WTC11 (cell line): ENCODE measurements at regions not wholly inside any gene's neighbourhood (a gene's known extent, or its start where the extent isn't known, plus 50 kb on each side); places are given as distances from the start of the nearest gene placed in this dataset.

Source experiments
- ATF3 ChIP-seq: sonication (generic); formaldehyde crosslinking; conservative IDR thresholded peaks from 2 replicates; pipeline ENCODE4 v1.8.1; 2022; ENCODE audit warnings: mild to moderate bottlenecking, missing genetic modification reagents
- CTCF ChIP-seq: fragments of 200-600 bp; IDR thresholded peaks from 2 replicates; pipeline ENCODE4 v1.8.0; 2022; ENCODE audit warnings: antibody characterized with exemption
- GABPB1 ChIP-seq: sonication (generic); formaldehyde crosslinking; IDR thresholded peaks from 2 replicates; pipeline ENCODE4 v1.8.1; 2023; ENCODE audit warnings: mild to moderate bottlenecking, missing genetic modification reagents
- NFATC4 ChIP-seq: fragments of 250-450 bp; sonication (Bioruptor Pico); IDR thresholded peaks from 2 replicates; pipeline ENCODE4 v1.9.0; 2021; ENCODE audit warnings: mild to moderate bottlenecking
- NFYB ChIP-seq: sonication (generic); formaldehyde crosslinking; conservative IDR thresholded peaks from 2 replicates; pipeline ENCODE4 v1.8.0; 2022; ENCODE audit warnings: low read depth, missing genetic modification reagents
- ZBTB21 ChIP-seq: sonication (generic); formaldehyde crosslinking; IDR thresholded peaks from 2 replicates; pipeline ENCODE4 v1.8.1; 2023; ENCODE audit warnings: mild to moderate bottlenecking, missing genetic modification reagents, borderline replicate concordance
- TF ChIP-seq, protein P1 (sequence below): sonication (generic); formaldehyde crosslinking; IDR thresholded peaks from 2 replicates; pipeline ENCODE4 v1.8.0; 2022; ENCODE audit warnings: mild to moderate bottlenecking, missing genetic modification reagents

GRCh38 chr12:87795555-87795954 is 233.6 kb downstream of the C12orf50 start:
- TF ChIP-seq NFATC4 (CRISPR knock-in tag) = no peak
- TF ChIP-seq CTCF = no peak
- no peak for TF ChIP-seq ZBTB21 (CRISPR knock-in tag)
- TF ChIP-seq, protein P1, sequence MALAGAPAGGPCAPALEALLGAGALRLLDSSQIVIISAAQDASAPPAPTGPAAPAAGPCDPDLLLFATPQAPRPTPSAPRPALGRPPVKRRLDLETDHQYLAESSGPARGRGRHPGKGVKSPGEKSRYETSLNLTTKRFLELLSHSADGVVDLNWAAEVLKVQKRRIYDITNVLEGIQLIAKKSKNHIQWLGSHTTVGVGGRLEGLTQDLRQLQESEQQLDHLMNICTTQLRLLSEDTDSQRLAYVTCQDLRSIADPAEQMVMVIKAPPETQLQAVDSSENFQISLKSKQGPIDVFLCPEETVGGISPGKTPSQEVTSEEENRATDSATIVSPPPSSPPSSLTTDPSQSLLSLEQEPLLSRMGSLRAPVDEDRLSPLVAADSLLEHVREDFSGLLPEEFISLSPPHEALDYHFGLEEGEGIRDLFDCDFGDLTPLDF = no peak
- no peak for TF ChIP-seq GABPB1 (CRISPR knock-in tag)
- TF ChIP-seq ATF3 (CRISPR knock-in tag) = no peak
- TF ChIP-seq NFYB (CRISPR knock-in tag) = no peak
